ENCODE measurements at regions not wholly inside any gene's neighbourhood (a gene's known extent, or its start where the extent isn't known, plus 50 kb on each side); places are given as distances from the start of the nearest gene placed in this dataset.

GRCh38 chr22:48975886-48976285 is 851.8 kb downstream of the BRD1 start:
- Histone ChIP-seq H3K36me3 (no peaks in the 10 kb centered on the region), H3K27ac (no peak overlapping the region), H3K27me3 (peaks cover 0 to 25% of the 10 kb centered on the region in 2 donors), H3K4me1 (no peaks in the 10 kb centered on the region), H3K9me3 (peaks cover 0 to 2% of the 10 kb centered on the region in 2 donors), H3K4me3 (no peak overlapping the region)
- ATAC-seq (no peak), DNase-seq (no peak)
- intact Hi-C loops (cut with DNase I): no loop called here
- no peak for TF ChIP-seq CTCF (IDR thresholded peaks at IDR 0.05)

- H3K27me3 ChIP-seq: peaks cover 0 to 25% of the 10 kb centered on the region in 2 donors
- no peaks in the 10 kb centered on the region for H3K4me1 ChIP-seq
- no peak for ATAC-seq
- H3K27ac ChIP-seq: no peak overlapping the region
- H3K9me3 ChIP-seq: peaks cover 0 to 2% of the 10 kb centered on the region in 2 donors
- TF ChIP-seq CTCF (IDR thresholded peaks at IDR 0.05): no peak
- DNase-seq: no peak
- H3K36me3 ChIP-seq: no peaks in the 10 kb centered on the region
- H3K4me3 ChIP-seq: no peak overlapping the region
- intact Hi-C loops (cut with DNase I): no loop called here
Measured at GRCh38 chr22:48975316-48975741, 852.3 kb downstream of the BRD1 start.

GRCh38 chr22:48974443-48975315 is 853.0 kb downstream of the BRD1 start:
- Histone ChIP-seq H3K4me1 (no peaks in the 10 kb centered on the region), H3K4me3 (no peak overlapping the region), H3K36me3 (no peaks in the 10 kb centered on the region), H3K27me3 (peaks cover 0 to 25% of the 10 kb centered on the region in 2 donors), H3K9me3 (peaks cover 0 to 2% of the 10 kb centered on the region in 2 donors), H3K27ac (no peak overlapping the region)
- DNase-seq (peak in 2 of 4 donors; percentile 7 to 30), ATAC-seq (no peak)
- intact Hi-C loops (cut with DNase I): no loop called here
- no peak for TF ChIP-seq CTCF (IDR thresholded peaks at IDR 0.05)

- Histone ChIP-seq H3K36me3 (no peaks in the 10 kb centered on the region), H3K27me3 (peaks cover 0 to 17% of the 10 kb centered on the region in 2 donors), H3K9me3 (no peaks in the 10 kb centered on the region), H3K4me1 (no peaks in the 10 kb centered on the region), H3K27ac (no peak overlapping the region), H3K4me3 (no peak overlapping the region)
- ATAC-seq (no peak), DNase-seq (peak in 1 of 4 donors; percentile 60)
- intact Hi-C loops (cut with DNase I): no loop called here
- no peak for TF ChIP-seq CTCF (IDR thresholded peaks at IDR 0.05)
Measured at GRCh38 chr22:48973694-48974041, 854.0 kb downstream of the BRD1 start.

- Histone ChIP-seq H3K9me3 (no peaks in the 10 kb centered on the region), H3K27me3 (peaks cover 0 to 17% of the 10 kb centered on the region in 2 donors), H3K27ac (no peak overlapping the region), H3K4me1 (no peaks in the 10 kb centered on the region), H3K4me3 (no peak overlapping the region), H3K36me3 (no peaks in the 10 kb centered on the region)
- TF ChIP-seq CTCF (IDR thresholded peaks at IDR 0.05): no peak
- ATAC-seq: no peak
- DNase-seq: peak in 1 of 4 donors; percentile 61
- intact Hi-C loops (cut with DNase I): no loop called here
Measured at GRCh38 chr22:48972979-48973693, 854.5 kb downstream of the BRD1 start.

All from left lung (tissue), 4 donors.